GM23338 (cell line): ENCODE measurements at regions not wholly inside any gene's neighbourhood (a gene's known extent, or its start where the extent isn't known, plus 50 kb on each side); places are given as distances from the start of the nearest gene placed in this dataset.

ENCODE experiments used
- CREB1 ChIP-seq: fragments of 250-450 bp; sonication (Bioruptor Pico); IDR thresholded peaks from 2 replicates; pipeline ENCODE4 v1.5.0; 2020; ENCODE audit warnings: low read depth, mild to moderate bottlenecking, moderate library complexity
- CTCF ChIP-seq, 2 experiments: fragments of 200-600 bp in 1 of 2; sonication (generic) in 1 of 2; conservative IDR thresholded peaks; 2 replicates each; pipeline versions ENCODE4 v1.5.1 to v1.6.1; 2016 to 2017; ENCODE audit warnings: antibody characterized with exemption in 2 of 2, low read depth in 2 of 2, mild to moderate bottlenecking in 2 of 2, moderate library complexity in 1 of 2
- EZH2 ChIP-seq: fragments of 200-600 bp; sonication (generic); IDR thresholded peaks from one replicate; pipeline ENCODE4 v1.8.0; 2017; ENCODE audit warnings: antibody characterized with exemption, mild to moderate bottlenecking, low read depth; ENCODE audit not compliant: unreplicated experiment
- EZH2phosphoT487 ChIP-seq: fragments of 200-600 bp; sonication (generic); IDR thresholded peaks from one replicate; pipeline ENCODE4 v1.8.1; 2018; ENCODE audit warnings: antibody characterized with exemption; ENCODE audit not compliant: unreplicated experiment
- JUNB ChIP-seq: IDR thresholded peaks from one replicate; pipeline ENCODE4 v1.6.1; 2016; ENCODE audit warnings: antibody characterized with exemption; ENCODE audit not compliant: unreplicated experiment
- NANOG ChIP-seq: IDR thresholded peaks from 2 replicates; pipeline ENCODE4 v1.6.1; 2016; ENCODE audit warnings: antibody characterized with exemption, borderline replicate concordance
- POLR2AphosphoS5 ChIP-seq: IDR thresholded peaks from 2 replicates; pipeline ENCODE4 v1.6.1; 2016; ENCODE audit warnings: antibody characterized with exemption, low read depth
- REST ChIP-seq: IDR thresholded peaks from one replicate; pipeline ENCODE4 v1.6.1; 2018; ENCODE audit warnings: antibody characterized with exemption; ENCODE audit not compliant: unreplicated experiment
- STAT1 ChIP-seq: IDR thresholded peaks from one replicate; pipeline ENCODE4 v1.6.1; 2016; ENCODE audit warnings: antibody characterized with exemption; ENCODE audit not compliant: unreplicated experiment
- ZNF331 ChIP-seq: fragments of 250-450 bp; sonication (Bioruptor Pico); IDR thresholded peaks from 2 replicates; pipeline ENCODE4 v1.5.0; 2020; ENCODE audit warnings: low read depth, mild to moderate bottlenecking, moderate library complexity
- TF ChIP-seq, protein P1 (sequence below): fragments of 250-450 bp; sonication (Bioruptor Pico); IDR thresholded peaks from 2 replicates; pipeline ENCODE4 v1.5.0; 2020; ENCODE audit warnings: mild to moderate bottlenecking, moderate library complexity

- TF ChIP-seq CTCF (conservative IDR thresholded peaks at IDR 0.05; ENCODE audit: low read depth in 2 of 2) (no peak), REST (no peak), CREB1 (no peak), POLR2AphosphoS5 (no peak), EZH2phosphoT487 (no peak), JUNB (no peak), EZH2 (no peak), STAT1 (no peak), NANOG (no peak), ZNF331 (CRISPR knock-in tag) (no peak)
- TF ChIP-seq, protein P1, sequence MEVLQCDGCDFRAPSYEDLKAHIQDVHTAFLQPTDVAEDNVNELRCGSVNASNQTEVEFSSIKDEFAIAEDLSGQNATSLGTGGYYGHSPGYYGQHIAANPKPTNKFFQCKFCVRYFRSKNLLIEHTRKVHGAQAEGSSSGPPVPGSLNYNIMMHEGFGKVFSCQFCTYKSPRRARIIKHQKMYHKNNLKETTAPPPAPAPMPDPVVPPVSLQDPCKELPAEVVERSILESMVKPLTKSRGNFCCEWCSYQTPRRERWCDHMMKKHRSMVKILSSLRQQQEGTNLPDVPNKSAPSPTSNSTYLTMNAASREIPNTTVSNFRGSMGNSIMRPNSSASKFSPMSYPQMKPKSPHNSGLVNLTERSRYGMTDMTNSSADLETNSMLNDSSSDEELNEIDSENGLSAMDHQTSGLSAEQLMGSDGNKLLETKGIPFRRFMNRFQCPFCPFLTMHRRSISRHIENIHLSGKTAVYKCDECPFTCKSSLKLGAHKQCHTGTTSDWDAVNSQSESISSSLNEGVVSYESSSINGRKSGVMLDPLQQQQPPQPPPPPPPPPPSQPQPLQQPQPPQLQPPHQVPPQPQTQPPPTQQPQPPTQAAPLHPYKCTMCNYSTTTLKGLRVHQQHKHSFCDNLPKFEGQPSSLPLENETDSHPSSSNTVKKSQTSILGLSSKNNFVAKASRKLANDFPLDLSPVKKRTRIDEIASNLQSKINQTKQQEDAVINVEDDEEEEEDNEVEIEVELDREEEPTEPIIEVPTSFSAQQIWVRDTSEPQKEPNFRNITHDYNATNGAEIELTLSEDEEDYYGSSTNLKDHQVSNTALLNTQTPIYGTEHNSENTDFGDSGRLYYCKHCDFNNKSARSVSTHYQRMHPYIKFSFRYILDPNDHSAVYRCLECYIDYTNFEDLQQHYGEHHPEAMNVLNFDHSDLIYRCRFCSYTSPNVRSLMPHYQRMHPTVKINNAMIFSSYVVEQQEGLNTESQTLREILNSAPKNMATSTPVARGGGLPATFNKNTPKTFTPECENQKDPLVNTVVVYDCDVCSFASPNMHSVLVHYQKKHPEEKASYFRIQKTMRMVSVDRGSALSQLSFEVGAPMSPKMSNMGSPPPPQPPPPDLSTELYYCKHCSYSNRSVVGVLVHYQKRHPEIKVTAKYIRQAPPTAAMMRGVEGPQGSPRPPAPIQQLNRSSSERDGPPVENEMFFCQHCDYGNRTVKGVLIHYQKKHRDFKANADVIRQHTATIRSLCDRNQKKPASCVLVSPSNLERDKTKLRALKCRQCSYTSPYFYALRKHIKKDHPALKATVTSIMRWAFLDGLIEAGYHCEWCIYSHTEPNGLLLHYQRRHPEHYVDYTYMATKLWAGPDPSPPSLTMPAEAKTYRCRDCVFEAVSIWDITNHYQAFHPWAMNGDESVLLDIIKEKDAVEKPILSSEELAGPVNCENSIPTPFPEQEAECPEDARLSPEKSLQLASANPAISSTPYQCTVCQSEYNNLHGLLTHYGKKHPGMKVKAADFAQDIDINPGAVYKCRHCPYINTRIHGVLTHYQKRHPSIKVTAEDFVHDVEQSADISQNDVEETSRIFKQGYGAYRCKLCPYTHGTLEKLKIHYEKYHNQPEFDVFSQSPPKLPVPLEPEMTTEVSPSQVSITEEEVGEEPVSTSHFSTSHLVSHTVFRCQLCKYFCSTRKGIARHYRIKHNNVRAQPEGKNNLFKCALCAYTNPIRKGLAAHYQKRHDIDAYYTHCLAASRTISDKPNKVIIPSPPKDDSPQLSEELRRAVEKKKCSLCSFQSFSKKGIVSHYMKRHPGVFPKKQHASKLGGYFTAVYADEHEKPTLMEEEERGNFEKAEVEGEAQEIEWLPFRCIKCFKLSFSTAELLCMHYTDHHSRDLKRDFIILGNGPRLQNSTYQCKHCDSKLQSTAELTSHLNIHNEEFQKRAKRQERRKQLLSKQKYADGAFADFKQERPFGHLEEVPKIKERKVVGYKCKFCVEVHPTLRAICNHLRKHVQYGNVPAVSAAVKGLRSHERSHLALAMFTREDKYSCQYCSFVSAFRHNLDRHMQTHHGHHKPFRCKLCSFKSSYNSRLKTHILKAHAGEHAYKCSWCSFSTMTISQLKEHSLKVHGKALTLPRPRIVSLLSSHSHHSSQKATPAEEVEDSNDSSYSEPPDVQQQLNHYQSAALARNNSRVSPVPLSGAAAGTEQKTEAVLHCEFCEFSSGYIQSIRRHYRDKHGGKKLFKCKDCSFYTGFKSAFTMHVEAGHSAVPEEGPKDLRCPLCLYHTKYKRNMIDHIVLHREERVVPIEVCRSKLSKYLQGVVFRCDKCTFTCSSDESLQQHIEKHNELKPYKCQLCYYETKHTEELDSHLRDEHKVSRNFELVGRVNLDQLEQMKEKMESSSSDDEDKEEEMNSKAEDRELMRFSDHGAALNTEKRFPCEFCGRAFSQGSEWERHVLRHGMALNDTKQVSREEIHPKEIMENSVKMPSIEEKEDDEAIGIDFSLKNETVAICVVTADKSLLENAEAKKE (CRISPR knock-in tag) = no peak
Observed at GRCh38 chr7:25804154-25804553, 347.8 kb upstream of the NFE2L3 start.
